HepG2 (cell line): ENCODE measurements at regions not wholly inside any gene's neighbourhood (a gene's known extent, or its start where the extent isn't known, plus 50 kb on each side); places are given as distances from the start of the nearest gene placed in this dataset.

ENCODE experiments used
- BRF2 ChIP-seq: sonication (generic); formaldehyde crosslinking; IDR thresholded peaks from 2 replicates; pipeline ENCODE4 v1.8.1; 2022; ENCODE audit warnings: mild to moderate bottlenecking, missing genetic modification reagents
- CHD4 ChIP-seq: fragments of 200-600 bp; sonication (generic); IDR thresholded peaks from 2 replicates; pipeline ENCODE4 v1.7.0; 2017; ENCODE audit warnings: mild to moderate bottlenecking, low read length, borderline replicate concordance
- FLYWCH1 ChIP-seq: sonication (generic); formaldehyde crosslinking; IDR thresholded peaks from 2 replicates; pipeline ENCODE4 v1.8.1; 2023; ENCODE audit warnings: mild to moderate bottlenecking, missing genetic modification reagents
- GPBP1L1 ChIP-seq: sonication (generic); formaldehyde crosslinking; IDR thresholded peaks from 2 replicates; pipeline ENCODE4 v1.5.0; 2020; ENCODE audit warnings: mild to moderate bottlenecking, missing genetic modification reagents
- ISL2 ChIP-seq: sonication (generic); formaldehyde crosslinking; IDR thresholded peaks from 2 replicates; pipeline ENCODE4 v1.5.0; 2020; ENCODE audit warnings: missing genetic modification reagents
- MAFF ChIP-seq: IDR thresholded peaks from 2 replicates; pipeline ENCODE4 v1.6.1; 2011; ENCODE audit warnings: low read depth, low read length, improper control_type of control experiment
- MEIS1 ChIP-seq: sonication (generic); formaldehyde crosslinking; IDR thresholded peaks from 2 replicates; pipeline ENCODE4 v1.9.0; 2021; ENCODE audit warnings: mild to moderate bottlenecking, missing genetic modification reagents, moderate library complexity, borderline replicate concordance
- NCOA1 ChIP-seq: sonication (generic); formaldehyde crosslinking; IDR thresholded peaks from 2 replicates; pipeline ENCODE4 v1.9.0; 2021; ENCODE audit warnings: missing genetic modification reagents
- NFATC3 ChIP-seq: sonication (generic); formaldehyde crosslinking; IDR thresholded peaks from 2 replicates; pipeline ENCODE4 v1.5.1; 2020; ENCODE audit warnings: mild to moderate bottlenecking, missing genetic modification reagents
- PHF8 ChIP-seq: sonication (generic); formaldehyde crosslinking; IDR thresholded peaks from 2 replicates; pipeline ENCODE4 v1.5.0; 2020; ENCODE audit warnings: missing genetic modification reagents
- SPEN ChIP-seq: sonication (generic); formaldehyde crosslinking; IDR thresholded peaks from 2 replicates; pipeline ENCODE4 v1.5.1; 2020; ENCODE audit warnings: low read depth, mild to moderate bottlenecking, missing genetic modification reagents
- THAP11 ChIP-seq: IDR thresholded peaks from 2 replicates; pipeline ENCODE4 v1.6.1; 2016; ENCODE audit warnings: missing biosample characterization, missing genetic modification reagents
- TOPORS ChIP-seq: sonication (generic); formaldehyde crosslinking; IDR thresholded peaks from 2 replicates; pipeline ENCODE4 v1.8.0; 2023; ENCODE audit warnings: mild to moderate bottlenecking, missing genetic modification reagents
- USF2 ChIP-seq, 2 experiments: sonication (generic) in 1 of 2; formaldehyde crosslinking in 1 of 2; IDR thresholded peaks; 2 replicates each; pipeline versions ENCODE4 v1.5.1 to v1.6.1; 2011 to 2020; ENCODE audit warnings: borderline replicate concordance in 1 of 2, low read depth in 1 of 2, low read length in 1 of 2, mild to moderate bottlenecking in 1 of 2, missing genetic modification reagents in 1 of 2, moderate library complexity in 1 of 2
- ZBTB25 ChIP-seq: IDR thresholded peaks from 2 replicates; pipeline ENCODE4 v1.6.1; 2018; ENCODE audit warnings: missing genetic modification reagents
- ZFP90 ChIP-seq: sonication (generic); formaldehyde crosslinking; IDR thresholded peaks from 2 replicates; pipeline ENCODE4 v1.8.0; 2022; ENCODE audit warnings: missing genetic modification reagents, mild to moderate bottlenecking, inconsistent platforms, borderline replicate concordance
- ZMAT5 ChIP-seq: sonication (generic); formaldehyde crosslinking; IDR thresholded peaks from 2 replicates; pipeline ENCODE4 v1.5.0; 2020; ENCODE audit warnings: mild to moderate bottlenecking, low read depth, missing genetic modification reagents, borderline replicate concordance
- ZMYM4 ChIP-seq: sonication (generic); formaldehyde crosslinking; IDR thresholded peaks from 2 replicates; pipeline ENCODE4 v1.8.1; 2023; ENCODE audit warnings: mild to moderate bottlenecking, missing genetic modification reagents
- ZNF232 ChIP-seq: sonication (generic); formaldehyde crosslinking; IDR thresholded peaks from 2 replicates; pipeline ENCODE4 v1.4.0; 2020; ENCODE audit warnings: missing genetic modification reagents, borderline replicate concordance
- ZNF607 ChIP-seq: sonication (generic); formaldehyde crosslinking; IDR thresholded peaks from 2 replicates; pipeline ENCODE4 v1.5.1; 2020; ENCODE audit warnings: missing genetic modification reagents, mild to moderate bottlenecking, borderline replicate concordance
- ZNF687 ChIP-seq: sonication (generic); formaldehyde crosslinking; IDR thresholded peaks from 2 replicates; pipeline ENCODE4 v1.5.1; 2020; ENCODE audit warnings: mild to moderate bottlenecking, missing genetic modification reagents, moderate library complexity

- no peak for TF ChIP-seq ZFP90 (CRISPR knock-in tag)
- TF ChIP-seq ZNF232: no peak
- no peak for TF ChIP-seq ZBTB25 (CRISPR knock-in tag)
- no peak for TF ChIP-seq TOPORS (CRISPR knock-in tag)
- TF ChIP-seq BRF2 (CRISPR knock-in tag): no peak
- no peak for TF ChIP-seq NCOA1
- TF ChIP-seq NFATC3: no peak
- no peak for TF ChIP-seq ISL2 (CRISPR knock-in tag)
- TF ChIP-seq FLYWCH1 (CRISPR knock-in tag): no peak
- no peak for TF ChIP-seq ZMAT5 (CRISPR knock-in tag)
- TF ChIP-seq MAFF: no peak
- no peak for TF ChIP-seq PHF8
- TF ChIP-seq MEIS1 (CRISPR knock-in tag): no peak
- TF ChIP-seq ZMYM4: peak; percentile 66
- no peak for TF ChIP-seq SPEN (CRISPR knock-in tag)
- no peak for TF ChIP-seq CHD4
- no peak for TF ChIP-seq ZNF687 (CRISPR knock-in tag)
- TF ChIP-seq THAP11 (CRISPR knock-in tag): 0 out of 2 replicates have a peak, but pooled peaks have one; percentile 39
- TF ChIP-seq ZNF607 (CRISPR knock-in tag): no peak
- no peak for TF ChIP-seq GPBP1L1 (CRISPR knock-in tag)
- TF ChIP-seq USF2 (IDR thresholded peaks at IDR 0.05; ENCODE audit: low read depth, low read length): peak; percentile 89
- TF ChIP-seq USF2 (CRISPR knock-in tag; IDR thresholded peaks at IDR 0.05; ENCODE audit: borderline replicate concordance): peak; percentile 84; the same call in 1 of the 2 replicates
Measured at GRCh38 chr10:78853864-78854263, 214.9 kb upstream of the ZMIZ1 start (continued).
